OCI-M1 (cell line): ENCODE measurements at regions not wholly inside any gene's neighbourhood (a gene's known extent, or its start where the extent isn't known, plus 50 kb on each side); places are given as distances from the start of the nearest gene placed in this dataset.
A peak's percentile ranks its signal among the peaks of the same experiment; 100 is the strongest.

Source experiments
- DNase-seq: peaks from one replicate; lab custom pipeline; 2025; lab: John Stamatoyannopoulos, UW

DNA sequence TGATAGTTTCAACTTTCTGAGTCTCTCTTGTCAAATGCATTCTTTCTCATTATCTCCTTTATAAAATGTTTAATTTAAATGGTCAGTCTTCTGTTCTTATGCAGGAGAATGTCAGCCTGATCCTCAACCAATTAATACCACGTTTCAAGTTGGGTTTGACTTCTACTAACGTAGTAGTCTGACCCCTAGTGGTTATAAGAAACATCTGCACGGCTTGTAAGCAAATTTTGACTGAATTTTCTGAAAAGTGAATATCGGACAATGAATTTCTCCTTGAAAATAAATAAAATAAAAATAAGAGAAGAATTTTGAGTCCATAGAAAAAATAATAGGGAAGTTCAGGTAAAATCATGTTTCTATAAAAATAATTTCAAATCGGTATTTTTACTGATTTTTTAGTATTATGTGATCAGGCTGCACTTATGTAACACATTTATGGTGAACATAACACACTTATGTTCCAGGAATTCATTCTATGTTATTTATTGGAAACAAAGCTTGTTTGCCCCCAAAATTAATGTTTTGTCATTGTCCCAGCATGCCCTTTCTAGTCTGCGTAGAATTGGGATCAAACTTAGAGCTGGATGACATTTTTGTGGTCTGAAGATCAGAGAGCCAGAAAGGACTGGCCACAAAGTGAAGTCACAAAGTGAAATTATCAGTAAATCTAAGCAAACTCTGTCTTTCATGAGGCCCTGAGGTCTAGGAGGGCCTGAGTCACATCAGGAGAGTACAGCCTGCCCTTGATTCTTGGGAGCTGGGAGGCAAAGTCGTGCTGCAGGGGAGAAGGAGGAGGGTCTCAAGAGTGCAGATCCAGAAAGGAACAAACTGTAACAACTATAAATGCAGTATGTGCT lies 101.2 kb upstream of the STXBP6 start:
- peak; percentile 61 for DNase-seq

DNA sequence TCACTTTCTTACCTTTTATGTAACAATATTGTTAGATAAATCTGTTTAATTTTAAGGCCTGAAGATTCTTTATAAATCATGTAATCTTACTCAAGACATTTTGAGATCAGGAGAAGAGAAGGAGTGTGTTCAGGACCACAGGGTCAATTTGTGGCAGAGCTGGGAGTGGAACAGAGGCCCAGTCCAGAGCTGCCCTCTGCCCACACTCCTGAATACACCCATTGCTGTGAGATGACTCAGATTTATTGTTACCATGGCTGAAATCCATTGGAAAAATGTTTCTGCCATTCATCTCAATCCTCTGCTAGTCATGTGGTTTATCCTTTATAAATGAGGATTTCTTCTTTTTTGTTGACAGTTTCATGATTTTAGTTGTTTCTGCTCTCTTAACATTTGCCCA lies 100.5 kb upstream of the STXBP6 start:
- DNase-seq: no peak

DNA sequence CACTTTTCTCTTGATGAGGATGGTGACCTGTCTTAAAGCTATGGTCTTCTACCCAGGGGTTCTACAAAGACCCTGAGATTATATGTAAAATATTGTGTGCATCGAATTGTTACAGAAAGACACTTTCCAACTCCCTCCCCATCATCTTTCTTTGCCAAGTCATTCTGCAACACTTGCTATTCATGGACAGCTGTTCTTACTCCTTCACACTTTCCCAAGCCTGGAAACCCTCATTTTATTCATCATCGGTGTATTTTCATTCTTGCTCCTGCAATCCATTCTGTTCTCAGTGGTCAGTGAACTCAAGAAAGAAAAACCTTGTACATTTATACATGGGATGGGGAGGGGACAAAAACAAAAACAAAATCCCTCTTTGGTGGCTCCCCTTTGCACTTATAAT lies 90.5 kb upstream of the STXBP6 start:
- DNase-seq: no peak

DNA sequence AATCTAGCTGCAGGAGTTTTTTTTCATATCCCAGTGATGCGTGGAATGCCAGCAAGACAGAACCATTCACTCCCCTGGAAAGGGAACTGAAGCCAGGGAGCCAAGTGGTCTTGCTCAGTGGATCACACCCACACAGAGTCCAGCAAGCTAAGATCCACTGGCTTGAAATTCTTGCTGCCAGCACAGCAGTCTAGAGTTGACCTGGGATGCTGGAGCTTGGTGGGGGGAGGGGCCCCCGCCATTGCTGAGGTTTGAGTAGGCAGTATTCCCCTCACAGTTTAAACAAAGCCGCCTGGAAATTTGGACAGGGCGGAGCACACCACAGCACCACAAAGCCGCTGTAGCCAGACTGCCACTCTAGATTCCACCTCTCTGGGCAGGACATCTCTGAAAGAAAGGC lies 86.9 kb upstream of the STXBP6 start:
- no peak for DNase-seq

DNA sequence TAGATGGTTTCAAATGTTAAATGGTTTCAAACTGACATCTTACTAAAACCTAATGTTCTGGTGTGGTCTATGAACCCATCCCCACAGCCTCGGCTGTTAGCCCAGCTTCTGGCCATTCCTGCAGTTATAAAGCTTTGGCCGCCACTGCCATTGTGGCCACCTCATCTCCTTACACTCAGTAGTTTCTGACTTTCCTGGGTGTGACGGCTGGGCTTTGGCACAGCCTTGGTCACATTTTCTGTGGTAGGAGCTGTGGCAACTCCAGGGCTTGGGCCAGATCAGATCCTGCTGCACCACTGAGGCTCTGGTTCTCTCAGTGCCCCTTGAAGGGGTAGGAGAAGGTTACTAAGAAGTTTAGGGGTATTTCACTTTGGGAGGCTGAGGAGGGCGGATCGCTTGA lies 84.2 kb upstream of the STXBP6 start:
- DNase-seq: no peak

- peak; percentile 68 for DNase-seq
These were observed 82.9 kb upstream of the STXBP6 start for GRCh38 chr14:25132732-25133422.

DNA sequence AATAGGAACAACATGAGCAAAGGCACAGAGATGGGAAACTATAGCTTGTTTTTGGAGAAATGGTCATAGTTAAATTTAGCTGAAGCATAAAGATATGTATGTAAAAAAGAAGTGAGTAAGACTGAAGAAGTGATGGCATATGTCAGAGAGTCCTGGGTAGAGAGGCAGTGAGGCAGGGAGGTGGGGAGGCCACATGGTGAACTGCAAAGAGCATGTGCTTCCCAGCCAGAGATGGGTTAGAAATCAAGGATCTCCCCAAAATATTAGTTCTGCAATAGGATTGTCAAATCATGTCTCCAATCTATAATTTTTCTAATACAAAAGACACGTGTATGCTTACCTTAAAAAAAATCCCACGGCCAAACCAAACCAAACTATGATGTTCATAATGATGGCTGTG lies 82.1 kb upstream of the STXBP6 start:
- no peak for DNase-seq

- DNase-seq: no peak
These were observed 72.9 kb upstream of the STXBP6 start for GRCh38 chr14:25122843-25123242.

- DNase-seq: no peak
These were observed 72.3 kb upstream of the STXBP6 start for GRCh38 chr14:25122211-25122610.

GRCh38 chr14:25121337-25122129 lies 71.6 kb upstream of the STXBP6 start:
- DNase-seq: no peak

GRCh38 chr14:25120261-25120660 lies 70.3 kb upstream of the STXBP6 start:
- no peak for DNase-seq

GRCh38 chr14:25118671-25119070 lies 68.7 kb upstream of the STXBP6 start:
- DNase-seq: no peak

DNA sequence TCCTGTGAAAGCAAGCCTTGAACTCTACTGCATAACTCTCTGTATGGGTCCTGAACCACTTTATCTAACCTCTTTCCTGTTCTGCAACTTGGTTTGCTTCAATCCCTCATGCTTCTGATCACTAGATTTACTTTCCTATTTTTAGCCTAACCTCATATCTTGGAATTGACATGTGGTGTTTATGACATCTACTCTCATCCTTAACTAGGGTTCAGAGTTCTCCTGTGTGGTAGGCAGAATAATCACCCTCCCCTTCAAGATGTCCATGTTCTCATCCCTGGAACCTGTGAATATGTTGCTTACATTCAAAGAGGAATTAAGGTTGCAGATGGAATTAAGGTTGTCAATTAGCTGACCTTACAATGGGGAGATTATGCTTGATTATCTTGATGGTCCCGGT lies 67.4 kb upstream of the STXBP6 start:
- no peak for DNase-seq

DNA sequence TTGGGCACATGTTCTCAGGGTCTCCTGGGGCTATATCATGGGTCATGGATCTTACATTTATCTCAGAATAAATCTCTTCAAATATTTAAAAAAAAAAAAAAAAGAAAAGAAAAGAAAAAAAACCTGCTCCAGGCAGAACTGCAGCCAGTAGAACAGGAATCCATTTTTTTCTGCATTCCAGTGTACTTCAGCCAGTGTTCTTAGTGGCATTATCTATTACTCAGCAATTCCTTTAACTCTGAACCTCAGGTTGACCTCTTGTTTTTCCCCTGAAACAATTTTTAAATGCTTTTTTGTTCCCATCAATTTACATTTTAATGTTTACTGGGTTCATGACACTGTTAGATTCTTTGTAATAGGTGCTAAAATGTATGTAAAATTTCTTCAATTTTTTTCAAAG lies 66.7 kb upstream of the STXBP6 start:
- DNase-seq: no peak

GRCh38 chr14:25113394-25113793 lies 63.4 kb upstream of the STXBP6 start:
- no peak for DNase-seq

GRCh38 chr14:25111061-25111601 lies 61.2 kb upstream of the STXBP6 start:
- DNase-seq: no peak

DNA sequence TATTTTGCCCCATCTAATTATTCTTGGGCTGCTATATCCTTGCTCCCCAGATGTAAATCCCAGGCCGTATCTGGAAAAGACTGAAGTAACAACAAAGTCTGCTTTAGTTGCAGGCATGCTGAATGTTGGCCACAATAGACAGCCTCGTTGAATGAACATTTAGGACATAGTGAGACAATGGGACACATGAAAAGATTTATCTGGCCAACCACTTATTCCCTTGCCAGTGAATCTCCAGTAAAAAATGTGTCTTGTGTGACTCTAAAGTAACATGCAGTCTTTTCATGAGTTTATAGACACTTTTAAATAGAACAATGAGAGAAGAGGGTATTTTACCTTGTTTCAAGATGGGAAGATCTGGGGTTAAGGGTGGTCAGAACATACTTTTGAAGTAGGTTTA lies 60.2 kb upstream of the STXBP6 start:
- DNase-seq: no peak

DNA sequence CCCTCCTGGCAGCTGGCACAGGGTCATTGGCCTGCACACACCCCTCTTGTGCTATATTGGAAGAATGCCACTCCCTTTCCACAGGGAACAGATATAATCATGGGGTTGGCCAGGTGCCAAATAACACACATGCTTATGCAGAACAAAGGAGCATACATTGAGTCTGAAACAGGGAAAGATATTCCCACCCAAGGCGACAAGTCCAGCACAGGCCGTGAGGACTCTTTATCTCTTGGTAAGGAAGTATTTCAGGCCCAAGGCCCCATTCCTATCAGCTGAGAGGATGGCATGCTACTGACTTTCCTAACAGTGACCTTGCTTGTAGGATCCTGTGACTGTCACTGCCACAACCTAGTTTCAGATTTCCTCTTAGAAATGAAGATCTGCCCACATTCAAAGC lies 59.0 kb upstream of the STXBP6 start:
- no peak for DNase-seq

DNA sequence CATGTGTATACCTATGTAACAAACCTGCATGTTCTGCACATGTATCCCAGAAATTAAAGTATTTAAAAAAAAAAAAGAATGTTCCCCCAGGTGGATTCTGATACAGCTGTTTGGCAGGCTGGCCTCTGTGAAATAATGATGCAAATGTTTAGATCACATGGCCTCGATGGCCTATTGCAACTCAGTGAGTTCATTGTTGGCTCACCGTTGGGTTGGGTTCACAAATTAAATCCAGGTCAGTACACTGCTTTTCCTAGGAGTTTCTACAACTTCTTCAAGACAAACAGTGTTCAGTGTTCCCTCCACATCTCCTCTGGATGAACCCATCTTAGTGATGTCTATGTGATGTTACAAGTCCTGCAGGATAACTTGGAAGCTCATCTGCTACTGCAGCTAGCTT lies 58.3 kb upstream of the STXBP6 start:
- DNase-seq: no peak

GRCh38 chr14:25103820-25104219 lies 53.9 kb upstream of the STXBP6 start:
- no peak for DNase-seq

- DNase-seq: no peak
These were observed 53.3 kb upstream of the STXBP6 start for GRCh38 chr14:25103271-25103670.

DNA sequence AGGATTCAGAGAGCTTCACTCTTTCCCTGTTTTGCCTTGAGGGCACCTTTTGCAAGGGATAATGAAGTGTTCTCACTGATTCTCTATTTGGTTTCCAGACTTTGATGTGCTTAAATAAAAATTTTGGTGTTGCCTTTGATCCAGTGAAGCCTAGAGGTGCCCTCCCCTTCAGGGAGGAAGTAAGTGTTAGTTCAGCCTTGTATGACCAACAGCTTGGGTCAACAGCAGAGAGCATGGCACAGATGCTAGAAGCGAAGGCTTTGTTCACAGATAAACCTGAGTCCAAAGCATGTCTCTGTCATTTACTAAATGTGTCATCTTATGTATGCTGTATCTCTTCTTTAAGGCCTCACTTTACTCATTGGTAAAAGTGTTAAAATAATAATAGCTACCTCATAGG lies 52.8 kb upstream of the STXBP6 start:
- no peak for DNase-seq

DNA sequence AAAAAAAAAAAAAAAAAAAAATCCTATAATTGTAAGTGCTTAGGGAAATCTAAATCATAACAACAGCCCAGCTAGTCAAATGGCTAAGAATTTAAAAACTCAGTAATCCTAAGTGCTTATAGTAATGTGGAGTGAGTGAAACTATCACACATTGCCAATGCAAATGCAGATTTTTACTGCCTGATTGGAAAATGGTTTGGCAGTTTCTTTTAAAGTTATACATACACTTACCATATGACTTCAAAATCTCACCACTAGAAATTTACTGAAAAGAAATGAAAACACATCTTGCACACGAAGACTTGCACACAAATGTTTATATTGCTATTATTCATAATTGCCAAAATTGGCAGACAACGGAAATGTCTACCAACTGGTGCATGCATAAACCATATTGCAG lies 51.3 kb upstream of the STXBP6 start:
- no peak for DNase-seq
